WERI-Rb-1 (cell line): ENCODE measurements at regions not wholly inside any gene's neighbourhood (a gene's known extent, or its start where the extent isn't known, plus 50 kb on each side); places are given as distances from the start of the nearest gene placed in this dataset.

ENCODE experiments used
- DNase-seq: peaks from one replicate; pipeline ENCODE4 v3.0.0-alpha.2; 2020
- H3K27ac ChIP-seq: fragments of 250-450 bp; sonication (Bioruptor Pico); 2 replicates; pipeline ENCODE4 v1.5.1; 2020; ENCODE audit warnings: mild to moderate bottlenecking, moderate library complexity
- H3K27me3 ChIP-seq: fragments of 250-450 bp; sonication (Bioruptor Pico); 2 replicates; pipeline ENCODE4 v1.5.1; 2021; ENCODE audit warnings: mild to moderate bottlenecking, low read depth, moderate library complexity; ENCODE audit not compliant: insufficient read depth, severe bottlenecking
- H3K36me3 ChIP-seq: fragments of 250-450 bp; sonication (Bioruptor Pico); 2 replicates; pipeline ENCODE4 v1.5.1; 2020; ENCODE audit warnings: mild to moderate bottlenecking, moderate library complexity
- H3K4me3 ChIP-seq: 2 replicates; pipeline ENCODE4 v1.5.1; 2011; ENCODE audit warnings: low read depth, mild to moderate bottlenecking, control low read depth, low read length
- H3K9me3 ChIP-seq: fragments of 250-450 bp; sonication (Bioruptor Pico); 2 replicates; pipeline ENCODE4 v1.5.1; 2021; ENCODE audit warnings: mild to moderate bottlenecking, moderate library complexity; ENCODE audit not compliant: severe bottlenecking
- CTCF ChIP-seq: IDR thresholded peaks from 2 replicates; pipeline ENCODE4 v1.5.1; 2011; ENCODE audit warnings: low read depth, mild to moderate bottlenecking, control low read depth, inconsistent platforms, low read length

- Histone ChIP-seq H3K36me3 (no peaks in the 10 kb centered on the region), H3K9me3 (peaks cover 3% of the 10 kb centered on the region), H3K27me3 (no peaks in the 10 kb centered on the region), H3K4me3 (no peak overlapping the region), H3K27ac (no peak overlapping the region)
- TF ChIP-seq CTCF = no peak
- no peak for DNase-seq
Observed at GRCh38 chr4:176383273-176384077, 63.7 kb downstream of the SPCS3 start.

DNA sequence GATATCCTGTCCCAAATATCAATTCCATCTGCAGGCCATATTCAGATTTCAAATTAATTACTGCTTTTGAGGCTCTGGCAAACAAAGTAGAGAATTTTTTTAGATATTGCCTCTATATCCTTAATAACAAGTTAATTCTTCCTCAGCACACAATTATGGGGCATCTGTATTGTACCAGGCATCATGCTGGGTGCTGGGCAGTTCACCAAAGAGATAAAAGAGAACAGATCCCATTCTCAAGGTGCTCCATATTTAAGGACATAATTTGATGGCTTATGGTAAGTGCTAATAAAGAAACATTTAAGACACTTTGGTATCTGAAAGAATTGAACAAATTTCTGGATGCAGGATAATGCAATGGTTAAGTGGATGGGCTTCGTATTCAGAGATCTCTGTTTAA lies 65.8 kb downstream of the SPCS3 start:
- Histone ChIP-seq H3K27me3 (no peaks in the 10 kb centered on the region), H3K27ac (no peak overlapping the region), H3K36me3 (no peaks in the 10 kb centered on the region), H3K4me3 (no peak overlapping the region), H3K9me3 (peaks cover 3% of the 10 kb centered on the region)
- TF ChIP-seq CTCF = no peak
- no peak for DNase-seq

- H3K4me3 ChIP-seq = no peak overlapping the region
- TF ChIP-seq CTCF = no peak
Observed at GRCh38 chr4:176387571-176387970, 67.8 kb downstream of the SPCS3 start.

DNA sequence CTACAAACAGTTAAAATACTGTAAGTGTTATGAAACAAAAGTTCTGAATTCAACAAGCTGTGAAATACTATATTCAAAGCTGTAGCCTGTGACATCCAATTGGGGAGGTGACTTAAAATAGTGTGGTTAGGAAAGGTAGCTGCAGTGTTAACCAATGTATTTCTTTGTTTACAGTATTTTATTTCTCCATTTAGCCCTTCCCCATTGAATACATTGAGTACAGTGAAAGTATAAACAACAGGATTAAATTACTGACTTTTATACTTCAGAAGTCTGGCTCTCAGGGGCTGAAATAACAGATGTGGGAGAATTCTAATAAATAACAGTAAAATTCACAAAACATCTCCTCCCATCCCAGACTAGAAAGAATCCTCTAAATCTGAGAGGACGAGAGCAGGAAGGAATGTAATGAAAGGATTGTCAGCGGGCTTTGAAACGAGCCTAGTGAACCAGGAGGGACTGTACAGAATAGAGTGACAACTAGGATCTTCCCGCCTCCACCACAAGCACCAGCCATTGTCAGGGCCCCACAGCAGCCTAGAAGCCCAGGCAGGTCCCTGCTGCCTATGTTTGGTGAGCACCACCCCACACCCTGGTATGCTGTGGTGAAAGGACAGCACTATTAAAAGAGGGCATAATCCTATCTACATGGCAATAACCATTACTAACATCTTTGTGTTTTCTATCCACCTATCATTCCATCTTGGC lies 73.7 kb downstream of the SPCS3 start:
- no peak for DNase-seq
- H3K27ac ChIP-seq = no peak overlapping the region
- H3K27me3 ChIP-seq = no peaks in the 10 kb centered on the region
- TF ChIP-seq CTCF = no peak
- H3K4me3 ChIP-seq = no peak overlapping the region
- H3K36me3 ChIP-seq = no peaks in the 10 kb centered on the region
- H3K9me3 ChIP-seq = no peaks in the 10 kb centered on the region

More at GRCh38 chr4:176387571-176387970, 67.8 kb downstream of the SPCS3 start:
- DNase-seq = no peak
- Histone ChIP-seq H3K27ac (no peak overlapping the region), H3K27me3 (no peaks in the 10 kb centered on the region), H3K9me3 (peaks cover 3% of the 10 kb centered on the region), H3K36me3 (no peaks in the 10 kb centered on the region)

- Histone ChIP-seq H3K9me3 (no peaks in the 10 kb centered on the region), H3K4me3 (no peak overlapping the region), H3K27me3 (no peaks in the 10 kb centered on the region), H3K36me3 (no peaks in the 10 kb centered on the region), H3K27ac (no peak overlapping the region)
- no peak for DNase-seq
- TF ChIP-seq CTCF = no peak
Observed at GRCh38 chr4:176400816-176401461, 81.2 kb downstream of the SPCS3 start.
